ENCODE measurements at regions not wholly inside any gene's neighbourhood (a gene's known extent, or its start where the extent isn't known, plus 50 kb on each side); places are given as distances from the start of the nearest gene placed in this dataset.

DNA sequence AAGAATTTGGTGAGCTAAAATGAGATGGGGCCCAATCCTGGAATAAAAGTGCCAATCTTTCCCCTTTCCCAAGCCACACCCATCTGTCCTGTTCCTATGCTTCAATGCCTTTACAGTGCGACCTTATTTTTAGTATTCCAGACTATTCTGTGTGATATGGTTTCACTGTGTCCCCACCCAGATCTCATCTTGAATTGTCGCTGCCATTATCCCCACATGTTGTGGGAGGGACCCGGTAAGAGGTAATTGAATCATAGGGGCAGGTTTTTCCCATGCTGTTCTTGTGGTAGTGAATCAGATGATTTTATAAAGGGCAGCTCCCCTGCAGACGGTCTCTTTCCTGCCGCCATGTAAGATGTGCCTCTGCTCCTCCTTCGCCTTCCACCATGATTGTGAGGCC lies 129.3 kb upstream of the KIF26B start:
- Histone ChIP-seq H3K4me1 (ENCODE audit: insufficient read depth, insufficient read length) (no peaks in the 10 kb centered on the region), H3K4me3 (ENCODE audit: insufficient read length, low read depth) (no peak overlapping the region), H3K9me3 (ENCODE audit: insufficient read depth, low read length) (no peaks in the 10 kb centered on the region), H3K36me3 (ENCODE audit: insufficient read depth, insufficient read length, low read length) (peaks cover 3% of the 10 kb centered on the region), H3K27me3 (ENCODE audit: insufficient read depth, insufficient read length) (no peaks in the 10 kb centered on the region), H3K9ac (ENCODE audit: insufficient read length, low read depth) (no peak overlapping the region)
- no peak for DNase-seq (ENCODE audit: low read depth, low spot score)
- no peak for TF ChIP-seq SUZ12 (IDR thresholded peaks at IDR 0.05; ENCODE audit: extremely low read depth, insufficient read depth, insufficient read length)
- no peak for TF ChIP-seq ZNF274 (IDR thresholded peaks at IDR 0.05; ENCODE audit: low read depth, low read length)
- TF ChIP-seq YY1 (IDR thresholded peaks at IDR 0.05; ENCODE audit: insufficient read depth, insufficient read length): no peak

DNA sequence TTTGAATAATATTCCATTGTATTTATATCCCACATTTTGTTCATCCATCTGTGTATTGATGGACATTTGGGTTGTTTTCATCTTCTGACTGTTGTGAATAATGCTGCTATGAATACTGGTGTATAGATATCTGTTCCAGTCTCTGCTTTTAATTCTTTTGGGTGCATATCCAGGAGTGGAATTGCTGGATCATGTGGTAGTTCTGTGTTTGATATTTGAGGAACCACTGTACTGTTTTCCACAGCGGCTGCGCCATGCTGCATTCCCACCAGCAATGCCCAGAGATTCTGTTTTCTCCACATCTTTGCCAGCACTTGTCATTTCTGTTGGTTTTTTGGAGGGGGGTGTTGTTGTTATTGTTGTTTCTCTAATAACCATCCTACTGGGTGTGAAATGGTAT lies 131.6 kb upstream of the KIF26B start:
- H3K9ac ChIP-seq (ENCODE audit: insufficient read length, low read depth): no peak overlapping the region
- H3K4me3 ChIP-seq (ENCODE audit: insufficient read length, low read depth): no peak overlapping the region
- no peaks in the 10 kb centered on the region for H3K27me3 ChIP-seq (ENCODE audit: insufficient read depth, insufficient read length)
- no peak for TF ChIP-seq SUZ12 (IDR thresholded peaks at IDR 0.05; ENCODE audit: extremely low read depth, insufficient read depth, insufficient read length)
- no peak for TF ChIP-seq ZNF274 (IDR thresholded peaks at IDR 0.05; ENCODE audit: low read depth, low read length)
- no peak for TF ChIP-seq YY1 (IDR thresholded peaks at IDR 0.05; ENCODE audit: insufficient read depth, insufficient read length)
- H3K36me3 ChIP-seq (ENCODE audit: insufficient read depth, insufficient read length, low read length): peaks cover 3% of the 10 kb centered on the region
- peaks cover 3% of the 10 kb centered on the region for H3K4me1 ChIP-seq (ENCODE audit: insufficient read depth, insufficient read length)
- no peaks in the 10 kb centered on the region for H3K9me3 ChIP-seq (ENCODE audit: insufficient read depth, low read length)
- DNase-seq (ENCODE audit: low read depth, low spot score): no peak

DNA sequence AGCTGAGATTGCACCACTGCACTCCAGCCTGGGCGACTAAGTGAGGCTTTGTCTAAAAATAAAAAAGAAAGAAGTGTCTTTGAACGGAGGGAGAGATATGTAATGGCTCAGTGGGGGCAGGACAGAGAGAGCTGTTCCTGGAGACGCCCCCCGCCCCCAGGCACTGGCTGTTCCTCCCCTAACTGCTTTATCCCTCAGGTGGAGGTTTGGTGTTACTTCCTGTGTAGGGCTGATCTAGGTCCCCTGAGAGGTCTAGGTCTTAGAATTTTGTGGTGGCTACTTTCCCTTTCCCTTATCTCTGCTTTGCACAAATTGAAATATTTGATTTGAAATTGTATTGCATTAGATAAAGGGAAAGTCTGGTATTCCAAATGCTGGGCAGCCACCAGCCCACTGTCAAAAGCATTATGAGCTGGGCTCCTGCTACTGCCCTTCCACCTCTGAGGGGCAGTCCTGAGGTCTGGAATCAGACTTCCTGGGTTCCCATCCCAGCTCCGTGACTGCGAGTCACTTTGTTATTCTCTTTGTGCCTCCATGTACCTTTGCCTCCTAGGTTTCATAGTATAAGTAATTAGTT lies 134.8 kb upstream of the KIF26B start:
- H3K4me1 ChIP-seq (ENCODE audit: insufficient read depth, insufficient read length): peaks cover 3% of the 10 kb centered on the region
- no peaks in the 10 kb centered on the region for H3K9me3 ChIP-seq (ENCODE audit: insufficient read depth, low read length)
- no peak for DNase-seq (ENCODE audit: low read depth, low spot score)
- H3K9ac ChIP-seq (ENCODE audit: insufficient read length, low read depth): no peak overlapping the region
- no peaks in the 10 kb centered on the region for H3K36me3 ChIP-seq (ENCODE audit: insufficient read depth, insufficient read length, low read length)
- H3K27me3 ChIP-seq (ENCODE audit: insufficient read depth, insufficient read length): no peaks in the 10 kb centered on the region
- H3K4me3 ChIP-seq (ENCODE audit: insufficient read length, low read depth): no peak overlapping the region
- TF ChIP-seq YY1 (IDR thresholded peaks at IDR 0.05; ENCODE audit: insufficient read depth, insufficient read length) (no peak), SUZ12 (IDR thresholded peaks at IDR 0.05; ENCODE audit: extremely low read depth, insufficient read depth, insufficient read length) (no peak), ZNF274 (IDR thresholded peaks at IDR 0.05; ENCODE audit: low read depth, low read length) (no peak)

- no peaks in the 10 kb centered on the region for H3K9me3 ChIP-seq (ENCODE audit: insufficient read depth, low read length)
- TF ChIP-seq ZNF274 (IDR thresholded peaks at IDR 0.05; ENCODE audit: low read depth, low read length) (no peak), YY1 (IDR thresholded peaks at IDR 0.05; ENCODE audit: insufficient read depth, insufficient read length) (no peak), SUZ12 (IDR thresholded peaks at IDR 0.05; ENCODE audit: extremely low read depth, insufficient read depth, insufficient read length) (no peak)
- no peak overlapping the region for H3K4me3 ChIP-seq (ENCODE audit: insufficient read length, low read depth)
- H3K4me1 ChIP-seq (ENCODE audit: insufficient read depth, insufficient read length): peaks cover 3% of the 10 kb centered on the region
- no peaks in the 10 kb centered on the region for H3K27me3 ChIP-seq (ENCODE audit: insufficient read depth, insufficient read length)
- no peak overlapping the region for H3K9ac ChIP-seq (ENCODE audit: insufficient read length, low read depth)
- no peaks in the 10 kb centered on the region for H3K36me3 ChIP-seq (ENCODE audit: insufficient read depth, insufficient read length, low read length)
- DNase-seq (ENCODE audit: low read depth, low spot score): no peak
These were observed 138.1 kb upstream of the KIF26B start for GRCh38 chr1:245016700-245017099.

DNA sequence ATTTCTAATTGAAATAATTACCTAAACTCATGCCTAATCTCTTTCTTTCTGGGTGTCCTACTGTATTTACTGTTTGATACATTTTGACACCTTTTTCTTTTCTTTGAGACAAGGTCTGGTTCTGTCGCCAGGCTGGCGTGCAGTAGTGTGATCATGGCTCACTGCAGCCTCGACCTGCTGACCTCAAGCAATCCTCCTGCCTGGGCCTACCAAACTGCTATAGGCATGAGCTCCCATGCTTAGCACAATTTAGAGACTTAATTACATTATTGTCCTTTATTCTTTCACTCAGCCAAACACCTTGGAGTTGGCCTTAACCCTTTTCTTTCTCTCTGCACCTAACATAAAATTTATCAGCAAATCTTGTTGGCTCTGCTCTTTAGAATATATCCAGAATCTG lies 139.8 kb upstream of the KIF26B start:
- H3K36me3 ChIP-seq (ENCODE audit: insufficient read depth, insufficient read length, low read length): no peaks in the 10 kb centered on the region
- no peaks in the 10 kb centered on the region for H3K9me3 ChIP-seq (ENCODE audit: insufficient read depth, low read length)
- H3K27me3 ChIP-seq (ENCODE audit: insufficient read depth, insufficient read length): no peaks in the 10 kb centered on the region
- TF ChIP-seq ZNF274 (IDR thresholded peaks at IDR 0.05; ENCODE audit: low read depth, low read length): no peak
- TF ChIP-seq SUZ12 (IDR thresholded peaks at IDR 0.05; ENCODE audit: extremely low read depth, insufficient read depth, insufficient read length): no peak
- no peak for TF ChIP-seq YY1 (IDR thresholded peaks at IDR 0.05; ENCODE audit: insufficient read depth, insufficient read length)
- no peak overlapping the region for H3K4me3 ChIP-seq (ENCODE audit: insufficient read length, low read depth)
- H3K4me1 ChIP-seq (ENCODE audit: insufficient read depth, insufficient read length): peaks cover 3% of the 10 kb centered on the region
- H3K9ac ChIP-seq (ENCODE audit: insufficient read length, low read depth): no peak overlapping the region
- DNase-seq (ENCODE audit: low read depth, low spot score): no peak

GRCh38 chr1:245014247-245015029 lies 140.3 kb upstream of the KIF26B start:
- H3K4me3 ChIP-seq (ENCODE audit: insufficient read length, low read depth): no peak overlapping the region
- no peaks in the 10 kb centered on the region for H3K36me3 ChIP-seq (ENCODE audit: insufficient read depth, insufficient read length, low read length)
- DNase-seq (ENCODE audit: low read depth, low spot score): no peak
- no peak overlapping the region for H3K9ac ChIP-seq (ENCODE audit: insufficient read length, low read depth)
- H3K9me3 ChIP-seq (ENCODE audit: insufficient read depth, low read length): no peaks in the 10 kb centered on the region
- no peaks in the 10 kb centered on the region for H3K27me3 ChIP-seq (ENCODE audit: insufficient read depth, insufficient read length)
- TF ChIP-seq YY1 (IDR thresholded peaks at IDR 0.05; ENCODE audit: insufficient read depth, insufficient read length) (no peak), SUZ12 (IDR thresholded peaks at IDR 0.05; ENCODE audit: extremely low read depth, insufficient read depth, insufficient read length) (no peak), ZNF274 (IDR thresholded peaks at IDR 0.05; ENCODE audit: low read depth, low read length) (no peak)
- H3K4me1 ChIP-seq (ENCODE audit: insufficient read depth, insufficient read length): peaks cover 3% of the 10 kb centered on the region

DNA sequence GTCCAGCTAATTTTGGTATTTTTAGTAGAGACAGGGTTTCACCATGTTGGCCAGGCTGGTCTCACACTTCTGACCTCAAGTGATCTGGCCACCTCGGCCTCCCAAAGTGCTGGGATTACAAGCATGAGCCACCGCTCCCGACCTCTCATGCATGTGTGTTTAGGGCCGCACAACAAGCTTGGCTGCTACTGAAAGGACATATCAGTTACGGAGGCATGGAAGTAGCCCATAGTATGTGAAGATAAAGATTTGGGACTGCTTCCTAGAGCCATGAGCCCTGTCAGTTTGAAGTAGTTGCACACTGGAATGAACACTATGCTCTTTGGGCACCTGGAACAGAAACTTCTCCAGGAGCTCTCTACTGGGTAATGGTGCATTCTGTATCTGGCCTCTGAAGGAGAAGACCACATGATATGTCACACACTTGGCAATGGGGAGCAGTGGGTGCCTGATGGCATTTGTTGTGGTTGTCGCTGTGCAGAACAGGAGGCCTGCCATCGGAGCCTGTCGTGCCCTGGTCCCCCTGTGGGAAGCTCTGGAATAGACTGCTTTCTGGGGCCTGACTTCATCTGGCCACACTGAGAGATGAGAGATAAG lies 144.7 kb upstream of the KIF26B start:
- H3K4me3 ChIP-seq (ENCODE audit: insufficient read length, low read depth): no peak overlapping the region
- no peaks in the 10 kb centered on the region for H3K36me3 ChIP-seq (ENCODE audit: insufficient read depth, insufficient read length, low read length)
- no peak for DNase-seq (ENCODE audit: low read depth, low spot score)
- H3K9me3 ChIP-seq (ENCODE audit: insufficient read depth, low read length): no peaks in the 10 kb centered on the region
- no peak for TF ChIP-seq YY1 (IDR thresholded peaks at IDR 0.05; ENCODE audit: insufficient read depth, insufficient read length)
- TF ChIP-seq ZNF274 (IDR thresholded peaks at IDR 0.05; ENCODE audit: low read depth, low read length): no peak
- TF ChIP-seq SUZ12 (IDR thresholded peaks at IDR 0.05; ENCODE audit: extremely low read depth, insufficient read depth, insufficient read length): no peak
- no peak overlapping the region for H3K9ac ChIP-seq (ENCODE audit: insufficient read length, low read depth)
- peaks cover 3% of the 10 kb centered on the region for H3K4me1 ChIP-seq (ENCODE audit: insufficient read depth, insufficient read length)
- no peaks in the 10 kb centered on the region for H3K27me3 ChIP-seq (ENCODE audit: insufficient read depth, insufficient read length)
